GM12873 (cell line): ENCODE measurements at regions not wholly inside any gene's neighbourhood (a gene's known extent, or its start where the extent isn't known, plus 50 kb on each side); places are given as distances from the start of the nearest gene placed in this dataset.

Source experiments
- TF ChIP-seq, protein P1 (sequence below): IDR thresholded peaks from 2 replicates; pipeline ENCODE4 v1.5.1; 2012; ENCODE audit warnings: low read depth, mild to moderate bottlenecking, moderate library complexity, low read length, control low read depth; ENCODE audit not compliant: insufficient read depth; ENCODE audit errors: missing control alignments

DNA sequence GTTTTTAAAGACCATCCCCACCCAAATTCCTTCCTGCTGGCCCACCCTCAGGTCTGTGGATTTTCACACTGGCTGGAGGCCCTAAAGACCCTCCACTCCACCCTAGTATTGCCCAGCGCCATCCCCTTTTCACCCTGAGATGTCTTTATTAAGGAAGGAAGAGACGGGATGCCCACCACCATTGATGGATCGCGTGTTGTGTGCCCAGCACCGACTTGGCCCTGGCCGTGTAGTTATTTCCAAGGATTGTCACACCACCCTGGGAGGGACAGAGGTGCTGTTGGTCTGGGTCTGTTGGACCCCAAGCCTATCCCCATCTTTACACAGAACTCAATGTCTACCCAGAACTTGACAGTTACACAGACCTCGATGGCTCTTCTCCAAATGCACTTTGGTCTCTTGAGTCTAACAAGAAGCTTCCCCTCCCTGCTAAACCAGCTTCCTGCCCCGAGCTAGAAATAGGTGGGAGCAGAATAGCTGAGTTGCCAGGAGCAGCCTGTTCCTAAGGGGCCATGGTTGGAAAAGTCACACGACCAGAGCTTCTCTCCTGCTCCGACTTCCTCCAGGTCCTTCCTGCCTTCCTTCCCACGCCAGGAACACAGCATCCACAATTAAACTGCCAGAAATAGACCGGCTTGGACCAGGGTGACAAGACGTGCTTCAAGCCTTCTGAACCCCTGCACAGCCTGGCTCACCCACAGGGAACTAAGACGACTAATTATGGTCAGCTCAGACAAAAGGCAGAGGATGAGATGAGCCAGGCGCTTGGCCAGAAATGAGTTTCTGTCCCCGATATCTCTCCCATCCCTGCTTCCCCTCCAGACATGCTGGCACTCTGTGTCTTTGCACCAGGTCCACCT, 139.5 kb upstream of the CHST15 start:
- TF ChIP-seq, protein P1, sequence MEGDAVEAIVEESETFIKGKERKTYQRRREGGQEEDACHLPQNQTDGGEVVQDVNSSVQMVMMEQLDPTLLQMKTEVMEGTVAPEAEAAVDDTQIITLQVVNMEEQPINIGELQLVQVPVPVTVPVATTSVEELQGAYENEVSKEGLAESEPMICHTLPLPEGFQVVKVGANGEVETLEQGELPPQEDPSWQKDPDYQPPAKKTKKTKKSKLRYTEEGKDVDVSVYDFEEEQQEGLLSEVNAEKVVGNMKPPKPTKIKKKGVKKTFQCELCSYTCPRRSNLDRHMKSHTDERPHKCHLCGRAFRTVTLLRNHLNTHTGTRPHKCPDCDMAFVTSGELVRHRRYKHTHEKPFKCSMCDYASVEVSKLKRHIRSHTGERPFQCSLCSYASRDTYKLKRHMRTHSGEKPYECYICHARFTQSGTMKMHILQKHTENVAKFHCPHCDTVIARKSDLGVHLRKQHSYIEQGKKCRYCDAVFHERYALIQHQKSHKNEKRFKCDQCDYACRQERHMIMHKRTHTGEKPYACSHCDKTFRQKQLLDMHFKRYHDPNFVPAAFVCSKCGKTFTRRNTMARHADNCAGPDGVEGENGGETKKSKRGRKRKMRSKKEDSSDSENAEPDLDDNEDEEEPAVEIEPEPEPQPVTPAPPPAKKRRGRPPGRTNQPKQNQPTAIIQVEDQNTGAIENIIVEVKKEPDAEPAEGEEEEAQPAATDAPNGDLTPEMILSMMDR = no peak

DNA sequence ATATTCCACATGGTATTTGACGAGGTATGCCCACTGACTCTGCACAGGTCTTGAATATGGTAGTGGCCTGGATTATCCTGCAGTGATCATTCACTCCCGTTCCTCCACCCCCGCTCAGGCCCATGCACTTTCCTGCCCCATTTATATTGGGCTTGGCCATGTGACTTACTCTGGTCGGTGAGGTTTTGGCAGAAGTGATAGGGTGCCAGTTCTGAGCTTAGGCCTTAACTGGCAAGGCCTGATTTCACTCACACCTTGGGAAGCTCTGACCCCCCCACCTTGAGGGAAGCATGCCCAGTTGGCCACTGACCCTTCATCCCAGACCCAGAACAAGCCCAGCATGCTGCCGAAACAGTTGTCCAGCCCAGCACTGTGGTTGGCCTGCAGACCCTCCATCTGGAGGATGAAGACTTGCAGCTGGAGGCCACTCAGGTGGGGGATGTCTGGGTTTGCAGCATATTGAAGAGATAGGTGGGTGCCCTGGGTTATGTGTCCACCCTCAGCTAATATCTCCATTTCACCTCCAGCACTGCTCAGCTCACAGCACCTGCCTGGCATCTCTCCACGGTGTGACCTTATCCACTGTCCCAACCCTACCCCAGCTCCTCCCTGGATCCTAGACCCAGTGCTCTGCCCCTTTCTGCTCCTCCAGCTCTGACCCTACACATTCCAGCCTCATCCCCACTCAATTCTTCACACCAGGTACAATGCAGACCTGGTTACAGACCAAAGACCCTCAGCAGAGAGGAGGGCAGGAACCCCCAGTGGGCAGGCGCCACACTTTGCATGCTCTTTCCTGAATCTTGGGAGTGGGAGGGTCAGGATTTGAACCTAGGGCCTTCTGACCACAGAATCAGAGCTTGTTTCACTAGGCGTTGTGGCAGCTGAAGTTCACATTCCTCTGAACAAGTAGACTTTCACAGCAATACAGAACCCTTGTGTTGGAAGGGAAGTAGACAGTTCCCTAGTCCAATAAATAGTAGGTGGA, 138.1 kb upstream of the CHST15 start:
- TF ChIP-seq, protein P1 = no peak

DNA sequence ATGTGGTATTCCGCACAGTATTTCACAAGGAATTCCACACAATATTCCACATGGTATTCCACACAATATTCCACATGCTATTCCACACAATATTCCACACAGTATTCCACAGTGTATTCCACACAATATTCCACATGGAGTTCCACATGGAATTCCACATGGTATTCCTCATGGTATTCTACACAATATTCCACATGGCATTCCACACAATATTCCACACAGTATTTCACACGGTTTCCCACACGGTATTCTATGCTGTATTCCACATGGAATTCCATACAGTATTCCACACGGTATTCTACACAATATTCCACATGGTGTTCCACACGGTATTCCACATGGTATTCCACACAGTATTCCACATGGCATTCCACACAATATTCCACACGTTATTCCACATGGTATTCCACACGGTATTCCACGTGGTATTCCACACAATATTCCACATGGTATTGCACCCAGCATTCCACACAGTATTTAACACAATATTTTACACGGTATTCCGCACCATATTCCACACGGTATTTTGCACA, 137.3 kb upstream of the CHST15 start:
- TF ChIP-seq, protein P1 = no peak

DNA sequence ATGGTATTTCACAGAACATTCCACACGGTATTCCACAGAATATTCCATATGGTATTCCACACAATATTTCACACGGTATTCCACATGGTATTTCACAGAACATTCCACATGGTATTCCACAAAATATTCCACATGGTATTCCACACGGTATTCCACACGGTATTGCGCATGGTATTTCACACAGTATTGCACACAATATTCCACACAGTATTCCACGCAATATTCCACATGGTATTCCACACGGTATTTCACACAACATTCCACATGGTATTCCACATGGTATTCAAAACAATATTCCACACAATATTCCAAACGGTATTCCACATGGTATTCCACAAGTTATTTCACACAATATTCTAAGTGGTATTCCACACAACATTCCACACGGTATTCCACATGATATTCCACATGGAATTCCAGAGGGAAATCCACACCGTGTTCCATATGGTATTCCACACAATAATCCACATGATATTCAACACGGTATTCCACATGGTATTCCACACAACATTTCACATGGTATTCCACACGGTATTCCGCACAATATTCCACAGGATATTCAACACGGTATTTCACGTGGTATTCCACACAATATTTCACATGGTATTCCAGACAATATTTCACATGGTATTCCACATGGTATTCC, 136.7 kb upstream of the CHST15 start:
- TF ChIP-seq, protein P1 = no peak

DNA sequence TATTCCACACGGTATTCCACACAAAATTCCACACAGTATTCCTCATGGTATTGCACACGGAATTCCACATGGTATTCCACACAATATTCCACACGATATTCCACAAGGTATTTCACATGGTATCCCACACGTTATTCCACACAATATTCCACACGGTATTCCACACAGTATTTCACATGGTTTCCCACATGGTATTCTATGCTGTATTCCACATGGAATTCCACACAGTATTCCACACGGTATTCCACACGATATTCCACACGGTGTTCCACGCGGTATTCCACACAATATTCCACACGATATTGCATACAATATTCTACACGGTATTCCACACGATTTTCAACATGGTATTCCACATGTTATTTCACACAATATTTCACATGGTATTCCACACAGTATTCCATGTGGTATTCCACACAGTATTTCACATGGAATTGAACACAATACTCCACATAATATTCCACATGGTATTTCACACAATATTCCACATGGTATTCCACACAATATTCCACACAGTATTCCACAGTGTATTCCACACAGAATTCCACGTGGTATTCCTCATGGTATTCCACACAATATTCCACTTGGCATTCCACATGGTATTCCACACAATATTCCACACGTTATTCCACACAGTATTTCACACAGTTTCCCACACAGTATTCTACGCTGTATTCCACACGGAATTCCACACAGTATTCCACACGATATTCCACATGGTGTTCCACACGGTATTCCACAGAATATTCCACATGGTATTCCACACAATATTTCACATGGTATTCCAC, 136.0 kb upstream of the CHST15 start:
- TF ChIP-seq, protein P1 = no peak

DNA sequence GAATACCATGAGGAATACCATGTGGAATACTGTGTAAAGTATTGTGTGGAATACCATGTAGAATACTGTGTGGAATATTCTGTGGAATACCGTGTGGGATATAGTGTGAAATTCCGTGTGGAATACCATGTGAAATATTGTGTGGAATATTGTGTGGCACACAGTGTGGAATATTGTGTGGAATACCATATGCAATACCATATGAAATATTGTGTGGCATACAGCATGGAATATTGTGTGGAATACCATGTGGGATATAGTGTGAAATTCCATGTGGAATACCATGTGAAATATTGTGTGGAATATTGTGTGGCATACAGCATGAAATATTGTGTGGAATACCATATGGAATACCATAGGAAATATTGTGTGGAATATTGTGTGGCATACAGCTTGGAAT, 135.1 kb upstream of the CHST15 start:
- TF ChIP-seq, protein P1 = no peak
